K562 (cell line): ENCODE measurements at regions not wholly inside any gene's neighbourhood (a gene's known extent, or its start where the extent isn't known, plus 50 kb on each side); places are given as distances from the start of the nearest gene placed in this dataset.

Source experiments
- ATAC-seq: fragments of 200-7000 bp; cut with Tn5 transposase; 3 replicates; pipeline ENCODE4 v1.9.1; 2020; ENCODE audit warnings: moderate library complexity
- BruUV-seq: library from RNA; stranded (reverse); fragments of 400-500 nt; replicated peaks from 2 replicates; lab custom pipeline; 2021; lab: Mats Ljungman, UMichigan
- CTCF ChIA-PET: fragments of 300-600 bp; formaldehyde crosslinking; extraction: SDS; loops from one replicate; lab custom pipeline; 2021; ENCODE audit warnings: low intra/inter-chr PET ratio; lab: Yijun Ruan, JAX
- POLR2A ChIA-PET: fragments of 300-600, 350-650 bp; sonication (Branson Sonifier 250); formaldehyde crosslinking; extraction: SDS; loops from one replicate; lab custom pipeline; 2021; ENCODE audit warnings: antibody characterized with exemption, inconsistent platforms; lab: Yijun Ruan, JAX
- DNase-seq, 4 experiments: peaks; one replicate each; pipeline versions ENCODE4 v3.0.0 to v3.0.0-alpha.2; 2011 to 2018; ENCODE audit warnings: low spot score in 3 of 4, mixed read lengths in 3 of 4; ENCODE audit errors: extremely low read depth in 1 of 4
- FAIRE-seq: peaks from 2 replicates; lab custom pipeline; 2011; peaks lifted over from hg19 to GRCh38; lab: Jason Lieb, UNC
- H2AFZ ChIP-seq: 2 replicates; pipeline ENCODE4 v1.6.0; 2011; ENCODE audit warnings: low read depth, low read length, control low read depth, inconsistent platforms
- H3K27ac ChIP-seq: fragments of 200-600 bp; 3 replicates; pipeline ENCODE4 v1.8.0; 2011; ENCODE audit warnings: low read depth, mild to moderate bottlenecking, control low read depth, inconsistent platforms, low read length, moderate library complexity, mixed read lengths; ENCODE audit errors: extremely low read depth
- H3K27me3 ChIP-seq, 2 experiments: fragments of 300-600 bp in 1 of 2; 2 replicates in 1 of 2; 3 replicates in 1 of 2; pipeline versions ENCODE4 v1.6.0 to v1.8.0; 2011; ENCODE audit warnings: inconsistent platforms in 2 of 2, low read length in 2 of 2, mild to moderate bottlenecking in 1 of 2, mixed read lengths in 1 of 2, moderate library complexity in 1 of 2; ENCODE audit not compliant: control insufficient read depth in 2 of 2, insufficient read depth in 2 of 2
- H3K36me3 ChIP-seq: fragments of 300-600 bp; 3 replicates; pipeline ENCODE4 v1.8.0; 2011; ENCODE audit warnings: mild to moderate bottlenecking, low read length, inconsistent platforms; ENCODE audit not compliant: control insufficient read depth, insufficient read depth
- H3K4me1 ChIP-seq, 2 experiments: fragments of 200-600 bp in 1 of 2; replicated peaks in 1 of 2; 2 replicates in 1 of 2; 3 replicates in 1 of 2; pipeline versions ENCODE4 v1.5.1 to v1.8.0; 2011; ENCODE audit warnings: inconsistent platforms in 2 of 2, low read length in 2 of 2, mild to moderate bottlenecking in 1 of 2, mixed read lengths in 1 of 2, moderate library complexity in 1 of 2; ENCODE audit not compliant: control insufficient read depth in 2 of 2, insufficient read depth in 2 of 2
- H3K4me2 ChIP-seq: 2 replicates; pipeline ENCODE4 v1.6.1; 2011; ENCODE audit warnings: low read length, control low read depth, inconsistent platforms, mixed read lengths; ENCODE audit not compliant: insufficient read depth
- H3K4me3 ChIP-seq: fragments of 200-600 bp; sonication (generic), shearing (Covaris generic); 2 replicates; pipeline ENCODE4 v1.5.1; 2016; ENCODE audit warnings: control low read depth, inconsistent platforms
- H3K79me2 ChIP-seq: fragments of 200-600 bp; 3 replicates; pipeline ENCODE4 v1.8.0; 2011; ENCODE audit warnings: low read length, inconsistent platforms; ENCODE audit not compliant: control insufficient read depth, insufficient read depth
- H3K9ac ChIP-seq, 2 experiments: 2 replicates each; pipeline versions ENCODE4 v1.6.0 to v1.6.1; 2011; ENCODE audit warnings: low read depth in 2 of 2, low read length in 2 of 2, control low read depth in 1 of 2, inconsistent platforms in 1 of 2, mild to moderate bottlenecking in 1 of 2, mixed read lengths in 1 of 2; ENCODE audit not compliant: insufficient read depth in 1 of 2
- H3K9me1 ChIP-seq: one replicate; pipeline ENCODE4 v1.6.0; 2011; ENCODE audit warnings: inconsistent platforms, mild to moderate bottlenecking, low read length, moderate library complexity; ENCODE audit not compliant: control insufficient read depth, insufficient read depth
- H3K9me3 ChIP-seq: replicated peaks from 2 replicates; pipeline ENCODE4 v1.5.1; 2011; ENCODE audit warnings: low read depth, low read length, inconsistent platforms; ENCODE audit not compliant: control insufficient read depth, insufficient read depth
- H4K20me1 ChIP-seq: replicated peaks from 2 replicates; pipeline ENCODE4 v1.6.1; 2011; ENCODE audit warnings: low read length, inconsistent platforms, mixed read lengths; ENCODE audit not compliant: control insufficient read depth, insufficient read depth
- DNMT1 ChIP-seq: fragments of 450-650 bp; IDR thresholded peaks from 2 replicates; pipeline ENCODE4 v1.6.1; 2016; ENCODE audit warnings: antibody characterized with exemption, mild to moderate bottlenecking
- HBP1 ChIP-seq: fragments of 450-650 bp; formaldehyde crosslinking; IDR thresholded peaks from 2 replicates; pipeline ENCODE4 v1.4.0; 2022; ENCODE audit warnings: missing genetic modification characterization
- MEF2A ChIP-seq: IDR thresholded peaks from 2 replicates; pipeline ENCODE4 v1.6.1; 2011; ENCODE audit warnings: low read depth, mild to moderate bottlenecking, low read length, moderate library complexity; ENCODE audit not compliant: control insufficient read depth
- MEF2D ChIP-seq: conservative IDR thresholded peaks from 2 replicates; pipeline ENCODE4 v1.6.1; 2016; ENCODE audit warnings: low read depth, missing genetic modification characterization, missing compliant biosample characterization
- NFE2 ChIP-seq: IDR thresholded peaks from 2 replicates; pipeline ENCODE4 v1.6.1; 2014; ENCODE audit warnings: antibody characterized with exemption, low read depth
- NONO ChIP-seq, 2 experiments: fragments of 200-400 bp in 1 of 2; fragments of 450-650 bp in 1 of 2; formaldehyde crosslinking in 1 of 2; IDR thresholded peaks; 2 replicates each; pipeline ENCODE4 v1.6.1; 2017; ENCODE audit warnings: low read depth in 2 of 2, mild to moderate bottlenecking in 2 of 2, moderate library complexity in 2 of 2, low read length in 1 of 2
- SIN3A ChIP-seq, 2 experiments: fragments of 150-350 bp in 1 of 2; IDR thresholded peaks; 2 replicates each; pipeline ENCODE4 v1.6.1; 2011 to 2016; ENCODE audit warnings: borderline replicate concordance in 2 of 2, low read depth in 2 of 2, low read length in 2 of 2, mild to moderate bottlenecking in 2 of 2, moderate library complexity in 2 of 2; ENCODE audit not compliant: control insufficient read depth in 1 of 2
- TCF15 ChIP-seq: fragments of 250-450 bp; sonication (Bioruptor Pico); IDR thresholded peaks from 2 replicates; pipeline ENCODE4 v1.8.0; 2022; ENCODE audit warnings: moderate library complexity, mild to moderate bottlenecking, inconsistent platforms
- ZNF518B ChIP-seq: fragments of 250-450 bp; sonication (Bioruptor Pico); IDR thresholded peaks from 2 replicates; pipeline ENCODE4 v1.5.0; 2021; ENCODE audit warnings: mild to moderate bottlenecking, moderate library complexity
- WGBS: fragments of 100-300 bp; shearing (Covaris generic); methylation state at CpG from one replicate; pipeline ENCODE4 v1.1.6; 2016; ENCODE audit warnings: low coverage, mixed read lengths; ENCODE audit not compliant: insufficient coverage; ENCODE audit errors: missing lambda C conversion rate; 5-methylcytosine and 5-hydroxymethylcytosine counted together
- in situ Hi-C: fragments of 300-500 bp; cut with MboI; formaldehyde crosslinking; loops from 4 replicates; pipeline ENCODE4 v1.15.0; 2018; ENCODE audit warnings: inconsistent platforms, mixed read lengths
- intact Hi-C: fragments of 100-400 bp; cut with micrococcal nuclease; formaldehyde crosslinking; loops from 2 replicates; pipeline ENCODE4 v1.14.2; 2022

- Histone ChIP-seq H3K4me2 (no peak overlapping the region), H3K27ac (no peak overlapping the region), H3K9me1 (no peaks in the 10 kb centered on the region), H3K9ac (no peak overlapping the region), H3K79me2 (no peaks in the 10 kb centered on the region), H2AFZ (no peak overlapping the region), H3K9me3 (no peaks in the 10 kb centered on the region), H3K27me3 (peaks cover 6 to 35% of the 10 kb centered on the region in 2 experiments; a peak in 3 of 5 replicates), H3K4me3 (no peak overlapping the region), H3K4me1 (no peaks in the 10 kb centered on the region), H3K36me3 (no peaks in the 10 kb centered on the region), H4K20me1 (peaks cover 19% of the 10 kb centered on the region; the same call in 1 of the 2 replicates)
- WGBS = 0% methylated on average over 1 of the region's 1 CpG
- FAIRE-seq = no peak
- no TSS peak for BruUV-seq
- CTCF ChIA-PET = no interaction called here
- POLR2A ChIA-PET = no interaction called here
- in situ Hi-C loops = loop anchor here (10.0 to 25.0 kb wide), 2 partner anchors 183 to 1361 kb away; no protein-coding TSS in a partner anchor
- DNase-seq = no peak
- intact Hi-C loops = loop anchor here (10.0 kb wide), 1 partner anchor 1373 kb away; no protein-coding TSS in a partner anchor
- TF ChIP-seq MEF2D (tag) (no peak), DNMT1 (no peak), NONO (IDR thresholded peaks at IDR 0.05; ENCODE audit: low read depth in 2 of 2, low read length in 1 of 2) (no peak), TCF15 (no peak), NFE2 (no peak), MEF2A (no peak), ZNF518B (CRISPR knock-in tag) (no peak), HBP1 (CRISPR knock-in tag) (no peak), SIN3A (IDR thresholded peaks at IDR 0.05; ENCODE audit: borderline replicate concordance in 2 of 2, control insufficient read depth in 1 of 2, low read depth in 2 of 2, low read length in 2 of 2) (no peak)
- no peak for ATAC-seq
Measured at GRCh38 chr11:116698080-116698479, 74.7 kb downstream of the BUD13 start.
